Stomach (tissue), 4 donors: ENCODE measurements at regions not wholly inside any gene's neighbourhood (a gene's known extent, or its start where the extent isn't known, plus 50 kb on each side); places are given as distances from the start of the nearest gene placed in this dataset.
"Not testable (repeated sequence)": the region's sequence is repeated elsewhere in the genome, so short reads cannot be mapped to it uniquely, and the experiment has no call there.

Experiments
- CTCF ChIP-seq, 7 experiments: fragments of 450-650 bp in 4 of 7; fragments of 200-600 bp in 3 of 7; sonication (generic) in 3 of 7; IDR thresholded peaks; one replicate each; pipeline ENCODE4 v1.5.1; 2016 to 2019; ENCODE audit warnings: antibody characterized with exemption in 7 of 7, control low read depth in 2 of 7, mild to moderate bottlenecking in 1 of 7
- EP300 ChIP-seq: sonication (generic); formaldehyde crosslinking; IDR thresholded peaks from one replicate; pipeline ENCODE4 v1.6.1; 2017; ENCODE audit warnings: antibody characterized with exemption
- POLR2A ChIP-seq, 4 donors: fragments of 450-650 bp; IDR thresholded peaks; one replicate each; pipeline ENCODE4 v1.6.1; 2016; ENCODE audit warnings: antibody characterized with exemption in 4 of 4, control low read depth in 2 of 4, mild to moderate bottlenecking in 1 of 4, moderate library complexity in 1 of 4
- POLR2AphosphoS5 ChIP-seq, 3 donors: sonication (generic); formaldehyde crosslinking; IDR thresholded peaks; one replicate each; pipeline ENCODE4 v1.6.1; 2016; ENCODE audit warnings: antibody characterized with exemption in 3 of 3

- not testable (repeated sequence) for TF ChIP-seq EP300; POLR2AphosphoS5 (IDR thresholded peaks at IDR 0.05); CTCF (IDR thresholded peaks at IDR 0.05); POLR2A (IDR thresholded peaks at IDR 0.05)
These were observed 330.1 kb upstream of the AR start for GRCh38 chrX:67213686-67214085.
